CD14-positive monocyte (primary cell): ENCODE measurements at regions not wholly inside any gene's neighbourhood (a gene's known extent, or its start where the extent isn't known, plus 50 kb on each side); places are given as distances from the start of the nearest gene placed in this dataset.

Experiments used
- DNase-seq, 3 donors: peaks; one replicate each; pipeline ENCODE4 v3.0.0-alpha.2; 2011 to 2022
- H2AFZ ChIP-seq: 2 replicates; pipeline ENCODE4 v1.6.0; 2012; ENCODE audit warnings: mild to moderate bottlenecking, low read depth, low read length, inconsistent platforms; ENCODE audit not compliant: insufficient read depth, poor library complexity, severe bottlenecking
- H3K27ac ChIP-seq, 2 donors: 1 replicate in 1 of 2; 2 replicates in 1 of 2; pipeline ENCODE4 v1.5.1; 2012 to 2013; ENCODE audit warnings: low read length in 2 of 2, control low read depth in 1 of 2, inconsistent platforms in 1 of 2, low read depth in 1 of 2, mild to moderate bottlenecking in 1 of 2
- H3K27me3 ChIP-seq, 2 donors: one replicate each; pipeline versions ENCODE4 v1.6.0 to v1.6.1; 2011 to 2013; ENCODE audit warnings: low read length in 2 of 2; ENCODE audit not compliant: control insufficient read depth in 2 of 2, insufficient read depth in 2 of 2
- H3K36me3 ChIP-seq, 2 donors: replicated peaks in 1 of 2; 1 replicate in 1 of 2; 2 replicates in 1 of 2; pipeline versions ENCODE4 v1.5.1 to v1.6.1; 2012 to 2013; ENCODE audit warnings: low read length in 2 of 2, control low read depth in 1 of 2, inconsistent platforms in 1 of 2, mild to moderate bottlenecking in 1 of 2; ENCODE audit not compliant: insufficient read depth in 2 of 2, control insufficient read depth in 1 of 2
- H3K4me1 ChIP-seq, 2 donors: 1 replicate in 1 of 2; 2 replicates in 1 of 2; pipeline versions ENCODE4 v1.5.1 to v1.6.1; 2012 to 2013; ENCODE audit warnings: low read length in 2 of 2, control low read depth in 1 of 2, inconsistent platforms in 1 of 2, mild to moderate bottlenecking in 1 of 2, moderate library complexity in 1 of 2; ENCODE audit not compliant: insufficient read depth in 2 of 2, control insufficient read depth in 1 of 2
- H3K4me2 ChIP-seq: replicated peaks from 2 replicates; pipeline ENCODE3; 2012; ENCODE audit warnings: low read length, moderate library complexity, mild to moderate bottlenecking; ENCODE audit not compliant: poor library complexity, severe bottlenecking; ENCODE audit errors: extremely low read depth
- H3K4me3 ChIP-seq, 3 experiments: fragments of 200-600 bp in 1 of 3; sonication (generic) in 1 of 3; replicated peaks in 1 of 3; 1 replicate in 2 of 3; 2 replicates in 1 of 3; pipeline ENCODE4 v1.5.1; 2011 to 2013; ENCODE audit warnings: low read length in 3 of 3, mild to moderate bottlenecking in 3 of 3, control low read depth in 2 of 3, low read depth in 2 of 3, inconsistent platforms in 1 of 3, moderate library complexity in 1 of 3
- H3K79me2 ChIP-seq: 2 replicates; pipeline ENCODE4 v1.6.0; 2012; ENCODE audit warnings: mild to moderate bottlenecking, control low read depth, inconsistent platforms, low read length, moderate library complexity; ENCODE audit not compliant: insufficient read depth
- H3K9ac ChIP-seq: 2 replicates; pipeline ENCODE4 v1.6.0; 2017; ENCODE audit warnings: low read length, mild to moderate bottlenecking; ENCODE audit not compliant: insufficient read depth, poor library complexity, severe bottlenecking
- H3K9me3 ChIP-seq, 2 donors: replicated peaks in 1 of 2; 1 replicate in 1 of 2; 2 replicates in 1 of 2; pipeline versions ENCODE4 v1.5.1 to v1.6.1; 2012 to 2013; ENCODE audit warnings: low read length in 2 of 2, control low read depth in 1 of 2; ENCODE audit not compliant: control insufficient read depth in 1 of 2, insufficient read depth in 1 of 2
- H4K20me1 ChIP-seq: 2 replicates; pipeline ENCODE4 v1.6.0; 2012; ENCODE audit warnings: mild to moderate bottlenecking, low read length, control low read depth, moderate library complexity; ENCODE audit not compliant: insufficient read depth
- H3K27ac Mint-ChIP-seq, 7 donors: one replicate each; pipeline ENCODE4 v1.8.0; 2020; ENCODE audit warnings: mild to moderate bottlenecking in 7 of 7, mixed read lengths in 7 of 7, moderate library complexity in 6 of 7, inconsistent platforms in 2 of 7
- H3K27me3 Mint-ChIP-seq, 3 donors: one replicate each; pipeline ENCODE4 v1.8.0; 2021 to 2022; ENCODE audit warnings: low read depth in 3 of 3, mild to moderate bottlenecking in 3 of 3, mixed read lengths in 3 of 3, moderate library complexity in 3 of 3, inconsistent platforms in 1 of 3
- H3K36me3 Mint-ChIP-seq, 2 donors: one replicate each; pipeline ENCODE4 v1.8.0; 2020; ENCODE audit warnings: mixed read lengths in 2 of 2, inconsistent platforms in 1 of 2, mild to moderate bottlenecking in 1 of 2
- H3K4me1 Mint-ChIP-seq: one replicate; pipeline ENCODE4 v1.8.0; 2020; ENCODE audit warnings: mild to moderate bottlenecking, mixed read lengths
- H3K4me3 Mint-ChIP-seq, 2 donors: one replicate each; pipeline ENCODE4 v1.8.0; 2020; ENCODE audit warnings: mild to moderate bottlenecking in 2 of 2, mixed read lengths in 2 of 2, moderate library complexity in 1 of 2
- H3K9me3 Mint-ChIP-seq, 7 donors: one replicate each; pipeline ENCODE4 v1.8.0; 2020 to 2022; ENCODE audit warnings: mixed read lengths in 7 of 7, mild to moderate bottlenecking in 6 of 7, moderate library complexity in 6 of 7, inconsistent platforms in 2 of 7
- WGBS: methylation state at CpG from one replicate; pipeline ENCODE4 v1.1.5; 2013; ENCODE audit warnings: missing lambda C conversion rate; ENCODE audit not compliant: insufficient coverage; 5-methylcytosine and 5-hydroxymethylcytosine counted together
- intact Hi-C, 2 donors: fragments of 100-400 bp; cut with micrococcal nuclease; formaldehyde crosslinking; loops; one replicate each; pipeline versions ENCODE4 v1.15.0 to v1.15.1; 2023
- TF ChIP-seq, protein P1 (sequence below): fragments of 200-600 bp; IDR thresholded peaks from one replicate; pipeline ENCODE4 v1.8.0; 2022; ENCODE audit warnings: antibody characterized with exemption, mild to moderate bottlenecking

- Mint-ChIP-seq H3K4me1 (peaks cover 2% of the 10 kb centered on the region), H3K27me3 (peaks cover 0 to 1% (median 0%) of the 10 kb centered on the region in 3 donors), H3K36me3 (no peaks in the 10 kb centered on the region), H3K27ac (no peak overlapping the region), H3K4me3 (no peak overlapping the region), H3K9me3 (peaks cover 4 to 19% (median 6%) of the 10 kb centered on the region in 7 donors)
- Histone ChIP-seq H3K9me3 (peaks cover 0 to 11% of the 10 kb centered on the region in 2 donors), H3K4me2 (no peak overlapping the region), H3K4me3 (no peak overlapping the region), H3K27ac (no peak overlapping the region), H3K9ac (no peak overlapping the region), H3K27me3 (no peaks in the 10 kb centered on the region), H3K36me3 (no peaks in the 10 kb centered on the region), H2AFZ (no peak overlapping the region), H3K4me1 (no peaks in the 10 kb centered on the region), H4K20me1 (no peaks in the 10 kb centered on the region), H3K79me2 (no peaks in the 10 kb centered on the region)
- intact Hi-C loops, result no loop called here
- TF ChIP-seq, protein P1, sequence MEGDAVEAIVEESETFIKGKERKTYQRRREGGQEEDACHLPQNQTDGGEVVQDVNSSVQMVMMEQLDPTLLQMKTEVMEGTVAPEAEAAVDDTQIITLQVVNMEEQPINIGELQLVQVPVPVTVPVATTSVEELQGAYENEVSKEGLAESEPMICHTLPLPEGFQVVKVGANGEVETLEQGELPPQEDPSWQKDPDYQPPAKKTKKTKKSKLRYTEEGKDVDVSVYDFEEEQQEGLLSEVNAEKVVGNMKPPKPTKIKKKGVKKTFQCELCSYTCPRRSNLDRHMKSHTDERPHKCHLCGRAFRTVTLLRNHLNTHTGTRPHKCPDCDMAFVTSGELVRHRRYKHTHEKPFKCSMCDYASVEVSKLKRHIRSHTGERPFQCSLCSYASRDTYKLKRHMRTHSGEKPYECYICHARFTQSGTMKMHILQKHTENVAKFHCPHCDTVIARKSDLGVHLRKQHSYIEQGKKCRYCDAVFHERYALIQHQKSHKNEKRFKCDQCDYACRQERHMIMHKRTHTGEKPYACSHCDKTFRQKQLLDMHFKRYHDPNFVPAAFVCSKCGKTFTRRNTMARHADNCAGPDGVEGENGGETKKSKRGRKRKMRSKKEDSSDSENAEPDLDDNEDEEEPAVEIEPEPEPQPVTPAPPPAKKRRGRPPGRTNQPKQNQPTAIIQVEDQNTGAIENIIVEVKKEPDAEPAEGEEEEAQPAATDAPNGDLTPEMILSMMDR, result no peak
- no CpG with 5 or more reads among the region's 1 CpG for WGBS
- DNase-seq, result peak; percentile 15 to 39 (median 16)
Measured at GRCh38 chr1:192038567-192038966, 119.7 kb upstream of the RGS18 start.

DNA sequence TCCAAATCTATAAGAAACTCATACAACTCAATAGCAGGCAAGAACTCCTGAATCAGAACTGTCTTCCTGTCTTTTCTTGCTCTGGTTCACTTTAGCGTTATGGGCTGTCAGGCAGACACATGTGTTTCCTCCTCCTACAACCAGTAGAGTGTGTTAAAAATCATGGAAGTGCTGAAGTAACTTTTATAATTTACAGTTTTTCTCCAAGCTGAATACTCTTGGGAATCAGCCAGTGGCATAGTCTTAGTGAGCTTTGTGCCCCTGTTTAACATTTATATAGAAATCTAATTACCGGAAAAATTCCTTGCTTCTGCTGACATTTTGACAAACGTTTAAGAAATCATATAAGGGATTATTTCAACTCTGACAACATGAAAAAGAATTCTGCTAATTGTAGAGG, 113.1 kb upstream of the RGS18 start:
- Histone ChIP-seq H3K79me2 (no peaks in the 10 kb centered on the region), H3K27ac (no peak overlapping the region), H3K4me2 (no peak overlapping the region), H3K27me3 (no peaks in the 10 kb centered on the region), H3K4me1 (no peaks in the 10 kb centered on the region), H4K20me1 (no peaks in the 10 kb centered on the region), H2AFZ (peak overlapping the region; percentile 63), H3K4me3 (no peak overlapping the region), H3K9me3 (peaks cover 6 to 11% of the 10 kb centered on the region in 2 donors), H3K9ac (no peak overlapping the region), H3K36me3 (no peaks in the 10 kb centered on the region)
- no peak for DNase-seq
- no CpG with 5 or more reads among the region's 3 CpGs for WGBS
- Mint-ChIP-seq H3K9me3 (peaks cover 6 to 18% (median 13%) of the 10 kb centered on the region in 7 donors), H3K4me3 (no peak overlapping the region), H3K27ac (no peak overlapping the region), H3K4me1 (peaks cover 6% of the 10 kb centered on the region), H3K36me3 (peaks cover 0 to 1% of the 10 kb centered on the region in 2 donors), H3K27me3 (peaks cover 0 to 2% (median 1%) of the 10 kb centered on the region in 3 donors)
- TF ChIP-seq, protein P1, result no peak
- intact Hi-C loops, result no loop called here
